ENCODE measurements at regions not wholly inside any gene's neighbourhood (a gene's known extent, or its start where the extent isn't known, plus 50 kb on each side); places are given as distances from the start of the nearest gene placed in this dataset.

DNA sequence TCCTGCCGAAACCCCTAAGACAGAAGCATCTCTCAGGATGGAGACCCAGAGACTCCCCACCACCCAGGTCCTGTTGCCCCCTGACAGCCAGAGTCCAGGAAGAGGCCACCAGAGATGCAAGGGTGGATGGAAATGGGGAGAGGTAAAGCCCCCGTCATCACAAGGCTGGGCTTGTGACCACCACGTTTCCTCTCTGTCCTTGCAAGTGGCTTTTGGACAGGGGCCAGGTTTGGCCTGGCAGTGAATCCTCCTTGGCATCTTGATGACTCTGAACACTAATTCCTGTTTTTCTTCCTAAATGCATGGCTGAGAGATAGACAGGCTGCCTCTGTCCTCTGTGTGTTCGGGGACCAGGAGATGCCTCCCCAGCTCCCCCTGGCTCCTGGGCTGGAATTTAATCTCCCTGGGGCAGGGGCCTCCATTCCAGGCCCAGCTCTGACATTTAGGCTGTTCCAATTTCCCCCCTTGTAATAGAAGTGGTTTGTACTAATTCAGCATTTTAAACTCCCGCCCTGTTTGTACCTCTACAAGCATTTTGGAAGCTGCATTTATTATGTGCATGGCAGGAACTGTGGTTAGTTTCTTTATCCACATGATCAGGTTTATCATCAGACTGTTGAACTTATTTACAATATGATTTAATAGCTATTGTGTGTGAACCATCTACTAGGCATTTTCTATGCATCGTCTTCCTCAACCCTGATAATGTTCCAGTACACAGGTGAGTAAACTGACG, 116.1 kb upstream of the IRX6 start:
- TF ChIP-seq, protein P1, sequence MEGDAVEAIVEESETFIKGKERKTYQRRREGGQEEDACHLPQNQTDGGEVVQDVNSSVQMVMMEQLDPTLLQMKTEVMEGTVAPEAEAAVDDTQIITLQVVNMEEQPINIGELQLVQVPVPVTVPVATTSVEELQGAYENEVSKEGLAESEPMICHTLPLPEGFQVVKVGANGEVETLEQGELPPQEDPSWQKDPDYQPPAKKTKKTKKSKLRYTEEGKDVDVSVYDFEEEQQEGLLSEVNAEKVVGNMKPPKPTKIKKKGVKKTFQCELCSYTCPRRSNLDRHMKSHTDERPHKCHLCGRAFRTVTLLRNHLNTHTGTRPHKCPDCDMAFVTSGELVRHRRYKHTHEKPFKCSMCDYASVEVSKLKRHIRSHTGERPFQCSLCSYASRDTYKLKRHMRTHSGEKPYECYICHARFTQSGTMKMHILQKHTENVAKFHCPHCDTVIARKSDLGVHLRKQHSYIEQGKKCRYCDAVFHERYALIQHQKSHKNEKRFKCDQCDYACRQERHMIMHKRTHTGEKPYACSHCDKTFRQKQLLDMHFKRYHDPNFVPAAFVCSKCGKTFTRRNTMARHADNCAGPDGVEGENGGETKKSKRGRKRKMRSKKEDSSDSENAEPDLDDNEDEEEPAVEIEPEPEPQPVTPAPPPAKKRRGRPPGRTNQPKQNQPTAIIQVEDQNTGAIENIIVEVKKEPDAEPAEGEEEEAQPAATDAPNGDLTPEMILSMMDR (conservative IDR thresholded peaks at IDR 0.05; ENCODE audit: low read depth, low read length) = no peak
- no peak for DNase-seq (ENCODE audit: low read depth)
- no peak overlapping the region for H3K4me3 ChIP-seq (ENCODE audit: low read depth, low read length)

DNA sequence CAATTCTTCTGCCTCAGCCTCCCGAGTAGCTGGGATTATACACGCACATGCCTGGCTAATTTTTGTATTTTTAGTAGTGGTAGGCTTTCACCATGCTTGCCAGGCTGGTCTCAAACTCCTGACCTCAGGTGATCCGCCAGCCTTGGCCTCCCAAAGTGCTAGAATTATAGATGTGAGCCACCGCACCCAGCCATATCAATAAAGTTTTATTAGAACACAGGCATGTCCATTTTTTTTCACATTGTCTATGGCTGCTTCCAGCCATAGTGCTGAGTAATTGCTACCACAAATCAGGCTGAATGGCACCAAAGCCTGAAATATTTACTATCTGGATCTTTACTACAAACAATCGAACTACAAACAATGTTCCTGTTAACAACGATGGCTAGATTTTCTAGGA, 114.4 kb upstream of the IRX6 start:
- TF ChIP-seq, protein P1 (conservative IDR thresholded peaks at IDR 0.05; ENCODE audit: low read depth, low read length) = no peak
- H3K4me3 ChIP-seq (ENCODE audit: low read depth, low read length) = no peak overlapping the region
- DNase-seq (ENCODE audit: low read depth) = no peak

DNA sequence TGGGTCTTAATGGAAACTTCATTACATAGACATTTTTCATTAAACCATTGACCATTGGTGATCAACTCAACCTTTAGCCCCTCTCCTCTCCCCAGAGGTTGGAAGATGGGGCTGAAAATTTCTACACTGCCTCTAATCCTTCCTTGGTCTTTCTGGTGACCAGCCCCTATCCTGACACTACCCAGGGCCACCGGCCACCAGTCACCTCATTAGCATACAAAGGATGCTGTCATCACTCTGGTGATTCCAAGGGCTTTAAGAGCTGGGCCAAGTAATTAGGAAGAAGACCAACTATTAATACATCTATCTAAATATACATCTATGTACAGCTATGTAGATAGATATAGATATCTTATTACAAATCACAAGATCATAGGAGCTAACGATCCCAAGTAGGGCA, 111.2 kb upstream of the IRX6 start:
- TF ChIP-seq, protein P1 (conservative IDR thresholded peaks at IDR 0.05; ENCODE audit: low read depth, low read length) = no peak
- DNase-seq (ENCODE audit: low read depth) = no peak
- H3K4me3 ChIP-seq (ENCODE audit: low read depth, low read length) = no peak overlapping the region

DNA sequence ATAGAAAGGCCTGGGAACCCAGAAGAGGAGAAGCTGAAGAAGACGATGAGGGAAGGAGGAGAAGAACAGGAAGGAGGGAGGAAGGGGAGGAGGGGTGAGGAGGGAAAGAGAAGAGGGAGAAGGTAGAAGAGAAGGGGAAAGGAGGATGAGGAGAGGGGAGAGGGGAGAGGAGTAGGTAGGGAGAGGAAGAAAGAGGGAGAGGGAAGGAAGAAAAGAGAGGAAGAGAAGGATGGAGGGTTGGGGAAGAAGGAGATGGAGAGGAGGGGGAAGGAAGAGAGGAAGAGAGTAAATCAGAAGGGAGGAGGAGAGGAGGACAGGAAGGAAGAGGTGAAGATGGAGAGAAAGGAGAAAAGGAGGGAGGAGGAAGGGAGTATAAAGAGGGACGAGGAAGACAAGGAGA, 109.6 kb upstream of the IRX6 start:
- TF ChIP-seq, protein P1 (conservative IDR thresholded peaks at IDR 0.05; ENCODE audit: low read depth, low read length) = no peak

DNA sequence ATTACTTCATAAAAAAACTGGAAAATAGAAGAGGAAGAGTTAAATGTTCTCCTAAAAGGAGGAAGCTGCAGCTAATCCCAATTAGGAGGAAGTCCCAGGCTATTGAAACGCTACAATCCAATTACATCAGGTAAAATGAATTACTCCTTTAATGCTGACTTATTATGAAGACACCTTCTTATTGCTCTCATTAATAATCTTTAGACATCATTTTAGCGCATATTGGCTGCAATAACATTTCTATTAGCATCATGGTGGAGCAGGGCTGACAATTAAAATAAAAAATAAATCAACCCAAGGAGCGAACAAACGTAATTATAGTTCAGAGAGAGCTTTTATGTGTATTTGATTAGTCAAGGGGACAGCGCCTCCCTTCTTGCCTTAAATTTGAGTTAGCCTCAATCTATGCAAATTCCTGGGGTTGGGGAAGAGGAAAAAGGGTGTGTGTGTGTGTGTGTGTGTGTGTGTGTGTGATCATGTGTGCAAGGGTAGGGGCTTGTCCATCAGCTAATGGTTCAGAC, 109.0 kb upstream of the IRX6 start:
- no peak overlapping the region for H3K4me3 ChIP-seq (ENCODE audit: low read depth, low read length)
- TF ChIP-seq, protein P1 (conservative IDR thresholded peaks at IDR 0.05; ENCODE audit: low read depth, low read length) = no peak
- no peak for DNase-seq (ENCODE audit: low read depth)

More for the DNA sequence above, 109.6 kb upstream of the IRX6 start:
- DNase-seq (ENCODE audit: low read depth) = no peak
- H3K4me3 ChIP-seq (ENCODE audit: low read depth, low read length) = no peak overlapping the region

DNA sequence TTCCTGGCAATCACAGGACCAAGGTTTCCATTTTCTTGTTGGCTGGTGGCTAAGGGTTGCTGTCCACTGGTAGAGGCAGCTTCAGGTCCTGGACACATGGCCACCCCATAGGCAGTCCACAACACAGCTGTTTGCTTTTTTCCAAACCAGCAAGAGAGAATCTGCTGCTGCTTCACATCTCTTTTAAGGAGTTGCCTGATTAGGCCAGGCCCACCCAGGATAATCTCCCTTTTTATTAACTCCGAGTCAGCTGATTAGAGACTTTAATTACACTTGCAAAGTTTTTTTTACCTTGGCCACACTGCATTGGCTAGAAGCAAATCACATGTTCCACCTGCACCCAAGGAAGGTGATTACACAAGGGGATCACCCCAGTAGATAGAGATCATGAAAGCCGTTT, 106.6 kb upstream of the IRX6 start:
- no peak overlapping the region for H3K4me3 ChIP-seq (ENCODE audit: low read depth, low read length)
- TF ChIP-seq, protein P1 (conservative IDR thresholded peaks at IDR 0.05; ENCODE audit: low read depth, low read length) = no peak
- DNase-seq (ENCODE audit: low read depth) = no peak

DNA sequence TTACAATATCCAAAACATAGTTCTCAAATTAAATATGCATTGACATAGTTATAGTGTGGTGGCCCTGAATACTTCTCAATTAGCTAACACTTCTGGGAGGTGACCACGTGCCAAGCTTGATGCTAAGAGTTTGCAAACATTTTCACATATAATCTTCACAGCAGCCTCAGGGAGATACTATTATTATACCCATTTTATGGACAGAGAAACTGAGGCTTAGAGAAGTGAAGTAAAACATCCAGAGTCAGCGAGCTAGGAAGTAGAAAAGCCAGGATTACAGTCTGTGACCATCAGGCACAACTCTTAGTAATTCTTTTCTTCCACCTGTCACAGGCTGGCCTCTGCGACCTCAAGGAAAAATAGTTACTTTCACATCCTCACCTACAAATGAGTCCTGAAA, 102.2 kb upstream of the IRX6 start:
- TF ChIP-seq, protein P1 (conservative IDR thresholded peaks at IDR 0.05; ENCODE audit: low read depth, low read length) = no peak
- no peak for DNase-seq (ENCODE audit: low read depth)
- H3K4me3 ChIP-seq (ENCODE audit: low read depth, low read length) = no peak overlapping the region

Measured in epithelial cell of proximal tubule (primary cell).